AG09319 (cell line): ENCODE measurements at regions not wholly inside any gene's neighbourhood (a gene's known extent, or its start where the extent isn't known, plus 50 kb on each side); places are given as distances from the start of the nearest gene placed in this dataset.

Source experiments
- DNase-seq: peaks from one replicate; pipeline ENCODE4 v3.0.0-alpha.2; 2010; ENCODE audit warnings: low read depth; ENCODE audit errors: extremely low read depth
- CTCF ChIP-seq: IDR thresholded peaks from 2 replicates; pipeline ENCODE4 v1.5.1; 2011; ENCODE audit warnings: low read depth, mild to moderate bottlenecking, inconsistent platforms, low read length, moderate library complexity

GRCh38 chr2:240363746-240364581 lies 71.5 kb upstream of the GPC1 start:
- DNase-seq = no peak
- no peak for TF ChIP-seq CTCF

- DNase-seq = no peak
- TF ChIP-seq CTCF = no peak
Observed at GRCh38 chr2:240364582-240364960, 70.9 kb upstream of the GPC1 start.

GRCh38 chr2:240364961-240365775 lies 70.3 kb upstream of the GPC1 start:
- no peak for TF ChIP-seq CTCF
- DNase-seq = no peak

- DNase-seq = no peak
- TF ChIP-seq CTCF = no peak
Observed at GRCh38 chr2:240365971-240366471, 69.4 kb upstream of the GPC1 start.

- DNase-seq = no peak
- TF ChIP-seq CTCF = no peak
Observed at GRCh38 chr2:240366901-240367300, 68.6 kb upstream of the GPC1 start.

GRCh38 chr2:240367721-240368120 lies 67.7 kb upstream of the GPC1 start:
- TF ChIP-seq CTCF = no peak
- DNase-seq = no peak
